HL-60 (cell line): ENCODE measurements at regions not wholly inside any gene's neighbourhood (a gene's known extent, or its start where the extent isn't known, plus 50 kb on each side); places are given as distances from the start of the nearest gene placed in this dataset.

ENCODE experiments used
- DNase-seq, 2 experiments: peaks; one replicate each; pipeline ENCODE4 v3.0.0-alpha.2; 2010 to 2020; ENCODE audit warnings: low read depth in 1 of 2, low spot score in 1 of 2
- H3K27ac ChIP-seq: fragments of 250-450 bp; sonication (Bioruptor Pico); replicated peaks from 2 replicates; pipeline ENCODE4 v1.5.1; 2020; ENCODE audit warnings: mild to moderate bottlenecking, moderate library complexity
- H3K27me3 ChIP-seq: fragments of 250-450 bp; sonication (Bioruptor Pico); 2 replicates; pipeline ENCODE4 v1.5.1; 2021; ENCODE audit warnings: mild to moderate bottlenecking, moderate library complexity; ENCODE audit not compliant: insufficient read depth, poor library complexity, severe bottlenecking
- H3K4me3 ChIP-seq: replicated peaks from 2 replicates; pipeline ENCODE4 v1.5.1; 2011; ENCODE audit warnings: mild to moderate bottlenecking, control low read depth, low read length; ENCODE audit not compliant: insufficient read depth
- GABPA ChIP-seq: IDR thresholded peaks from 2 replicates; pipeline ENCODE4 v1.6.1; 2012; ENCODE audit warnings: low read depth
- POLR2AphosphoS5 ChIP-seq: IDR thresholded peaks from 2 replicates; pipeline ENCODE4 v1.6.1; 2012; ENCODE audit warnings: low read depth
- REST ChIP-seq: IDR thresholded peaks from 2 replicates; pipeline ENCODE4 v1.6.1; 2012; ENCODE audit warnings: low read depth; ENCODE audit not compliant: insufficient replicate concordance
- SPI1 ChIP-seq: IDR thresholded peaks from 2 replicates; pipeline ENCODE4 v1.6.1; 2012; ENCODE audit warnings: low read depth, mild to moderate bottlenecking, borderline replicate concordance
- TF ChIP-seq, protein P1 (sequence below): IDR thresholded peaks from one replicate; pipeline ENCODE4 v1.5.1; 2011; ENCODE audit warnings: low read length, control low read depth, inconsistent platforms; ENCODE audit not compliant: insufficient read depth

DNA sequence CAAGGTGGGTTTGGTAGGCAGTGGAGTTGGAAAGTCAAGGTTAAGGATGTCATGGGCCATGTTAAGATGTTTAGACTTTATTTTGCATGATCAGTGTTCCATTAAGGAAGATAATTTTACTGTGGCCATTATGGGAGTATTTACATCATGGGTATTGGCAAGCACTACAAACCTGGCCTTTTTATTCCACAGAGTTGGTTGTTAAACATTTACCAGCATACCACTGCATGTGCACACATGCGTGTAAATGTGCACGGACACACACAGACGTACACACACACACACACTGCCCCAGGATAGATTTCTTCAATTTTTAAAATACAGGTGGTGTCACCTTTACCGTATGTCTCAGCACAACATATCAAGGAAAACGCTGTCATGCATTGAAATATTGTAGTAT, 51.4 kb upstream of the ITGA6 start:
- DNase-seq, result no peak
- Histone ChIP-seq H3K4me3 (no peak overlapping the region), H3K27ac (no peak overlapping the region), H3K27me3 (no peaks in the 10 kb centered on the region)
- TF ChIP-seq REST (no peak), SPI1 (no peak), POLR2AphosphoS5 (no peak)
- TF ChIP-seq, protein P1, sequence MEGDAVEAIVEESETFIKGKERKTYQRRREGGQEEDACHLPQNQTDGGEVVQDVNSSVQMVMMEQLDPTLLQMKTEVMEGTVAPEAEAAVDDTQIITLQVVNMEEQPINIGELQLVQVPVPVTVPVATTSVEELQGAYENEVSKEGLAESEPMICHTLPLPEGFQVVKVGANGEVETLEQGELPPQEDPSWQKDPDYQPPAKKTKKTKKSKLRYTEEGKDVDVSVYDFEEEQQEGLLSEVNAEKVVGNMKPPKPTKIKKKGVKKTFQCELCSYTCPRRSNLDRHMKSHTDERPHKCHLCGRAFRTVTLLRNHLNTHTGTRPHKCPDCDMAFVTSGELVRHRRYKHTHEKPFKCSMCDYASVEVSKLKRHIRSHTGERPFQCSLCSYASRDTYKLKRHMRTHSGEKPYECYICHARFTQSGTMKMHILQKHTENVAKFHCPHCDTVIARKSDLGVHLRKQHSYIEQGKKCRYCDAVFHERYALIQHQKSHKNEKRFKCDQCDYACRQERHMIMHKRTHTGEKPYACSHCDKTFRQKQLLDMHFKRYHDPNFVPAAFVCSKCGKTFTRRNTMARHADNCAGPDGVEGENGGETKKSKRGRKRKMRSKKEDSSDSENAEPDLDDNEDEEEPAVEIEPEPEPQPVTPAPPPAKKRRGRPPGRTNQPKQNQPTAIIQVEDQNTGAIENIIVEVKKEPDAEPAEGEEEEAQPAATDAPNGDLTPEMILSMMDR, result no peak

DNA sequence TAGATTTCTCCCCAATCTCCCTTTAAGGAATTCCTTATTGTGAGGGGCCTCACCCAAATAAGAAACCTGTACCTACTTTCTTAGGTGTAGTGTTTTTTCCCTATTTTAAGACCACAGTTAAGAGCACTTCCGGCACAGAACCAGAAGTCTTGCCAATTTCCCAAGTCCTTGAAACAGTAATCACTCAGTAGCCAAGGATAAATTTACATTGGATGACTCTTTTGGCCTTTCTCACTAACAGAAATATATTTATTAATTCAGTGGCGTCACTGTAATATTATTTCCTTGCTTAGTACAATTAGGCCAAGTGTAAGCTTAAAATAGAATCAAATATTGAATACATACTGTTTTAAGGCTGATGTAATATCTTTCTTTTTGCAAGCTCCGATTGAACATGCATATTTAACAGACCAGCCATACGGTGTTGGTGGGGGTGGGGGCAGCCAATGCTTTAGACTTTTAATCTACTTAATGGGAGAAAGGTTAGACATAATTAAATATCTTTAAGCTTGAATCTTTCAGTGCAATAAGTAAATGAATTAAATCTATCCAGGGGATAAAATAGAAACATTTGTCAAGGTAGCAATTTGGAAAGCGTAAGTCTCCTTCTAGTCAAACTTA, 50.8 kb upstream of the ITGA6 start:
- DNase-seq, result no peak
- Histone ChIP-seq H3K27ac (no peak overlapping the region), H3K27me3 (no peaks in the 10 kb centered on the region), H3K4me3 (no peak overlapping the region)
- TF ChIP-seq GABPA (no peak), POLR2AphosphoS5 (no peak)

- TF ChIP-seq SPI1 (no peak), REST (no peak), GABPA (no peak), POLR2AphosphoS5 (no peak)
- TF ChIP-seq, protein P1, result no peak
- Histone ChIP-seq H3K27me3 (no peaks in the 10 kb centered on the region), H3K4me3 (no peak overlapping the region), H3K27ac (no peak overlapping the region)
- DNase-seq, result no peak
These were observed 50.0 kb upstream of the ITGA6 start for GRCh38 chr2:172377408-172377807.
